Adrenal gland (tissue), 9 donors: ENCODE measurements at regions not wholly inside any gene's neighbourhood (a gene's known extent, or its start where the extent isn't known, plus 50 kb on each side); places are given as distances from the start of the nearest gene placed in this dataset.

Source experiments
- DNase-seq, 7 donors: peaks; one replicate each; pipeline ENCODE4 v3.0.0-alpha.2; 2019 to 2020
- H3K27ac ChIP-seq, 5 donors: fragments of 200-600 bp; sonication (generic) in 4 of 5; 1 replicate in 3 of 5; 2 replicates in 2 of 5; pipeline versions ENCODE4 v1.5.1 to v1.8.0; 2016 to 2020; ENCODE audit warnings: mild to moderate bottlenecking in 1 of 5
- H3K27me3 ChIP-seq: fragments of 200-600 bp; 2 replicates; pipeline ENCODE4 v1.8.0; 2021
- H3K36me3 ChIP-seq, 2 donors: fragments of 200-600 bp; replicated peaks in 1 of 2; 1 replicate in 1 of 2; 2 replicates in 1 of 2; pipeline versions ENCODE4 v1.5.1 to v1.8.0; 2018 to 2022
- H3K4me1 ChIP-seq, 2 donors: fragments of 200-600 bp; replicated peaks in 1 of 2; 1 replicate in 1 of 2; 2 replicates in 1 of 2; pipeline versions ENCODE4 v1.5.1 to v1.8.0; 2018 to 2021
- H3K4me3 ChIP-seq, 4 donors: fragments of 200-600 bp; sonication (generic) in 3 of 4; one replicate each; pipeline ENCODE4 v1.5.1; 2016 to 2018
- H3K9me3 ChIP-seq, 3 donors: fragments of 200-600 bp; sonication (generic) in 1 of 3; replicated peaks in 1 of 3; 1 replicate in 2 of 3; 2 replicates in 1 of 3; pipeline versions ENCODE4 v1.5.1 to v1.8.0; 2016 to 2021
- CTCF ChIP-seq, 6 experiments: fragments of 450-650 bp in 4 of 6; fragments of 200-600 bp in 2 of 6; sonication (generic) in 1 of 6; IDR thresholded peaks; 1 replicate in 5 of 6; 2 replicates in 1 of 6; pipeline versions ENCODE4 v1.5.1 to v1.8.0; 2016 to 2021; ENCODE audit warnings: antibody characterized with exemption in 6 of 6, mild to moderate bottlenecking in 2 of 6, moderate library complexity in 1 of 6
- POLR2A ChIP-seq, 2 donors: fragments of 450-650 bp; IDR thresholded peaks; one replicate each; pipeline ENCODE4 v1.6.1; 2017; ENCODE audit warnings: antibody characterized with exemption in 2 of 2, mild to moderate bottlenecking in 2 of 2, moderate library complexity in 1 of 2
- WGBS, 4 donors: extraction: QIAGEN DNeasy Blood & Tissue Kit in 2 of 4; methylation state at CpG; one replicate each; pipeline versions ENCODE4 v1.1.5 to v1.1.7; 2013 to 2017; 5-methylcytosine and 5-hydroxymethylcytosine counted together
- intact Hi-C, 2 donors: fragments of 100-400 bp; cut with DNase I; formaldehyde crosslinking; loops; one replicate each; pipeline versions ENCODE4 v1.14.1 to v1.15.0; 2022 to 2023
- donor health status: healthy with polysubstance abuse.
- donor health status: Bipolar disorder and iron deficiency.
- donor health status: DM: yes; HTN: yes; CAD: no.
- donor health status: DM: no; HTN: no; CAD: no.
- donor health status: DM: no; HTN: no; CAD: no.

- no peaks in the 10 kb centered on the region for H3K27me3 ChIP-seq
- TF ChIP-seq CTCF (IDR thresholded peaks at IDR 0.05) (no peak), POLR2A (IDR thresholded peaks at IDR 0.05) (no peak)
- H3K9me3 ChIP-seq = no peaks in the 10 kb centered on the region
- H3K4me3 ChIP-seq = no peak overlapping the region
- H3K27ac ChIP-seq = no peak overlapping the region
- H3K4me1 ChIP-seq = peaks cover 0 to 4% of the 10 kb centered on the region in 2 donors
- H3K36me3 ChIP-seq = no peaks in the 10 kb centered on the region
- WGBS, 4 donors = 36 to 53% (median 40%) methylated on average over 6 of the region's 6 CpGs
- intact Hi-C loops = no loop called here
- DNase-seq = peak in 5 of 7 donors; percentile 25 to 57 (median 35)
These were observed 157.2 kb downstream of the CDH26 start for GRCh38 chr20:60115451-60115850.

- no peak overlapping the region for H3K27ac ChIP-seq
- no peak for TF ChIP-seq POLR2A (IDR thresholded peaks at IDR 0.05)
- TF ChIP-seq CTCF (IDR thresholded peaks at IDR 0.05) = no peak
- no peaks in the 10 kb centered on the region for H3K27me3 ChIP-seq
- no peaks in the 10 kb centered on the region for H3K9me3 ChIP-seq
- WGBS, 4 donors = 79 to 84% (median 81%) methylated on average over 16 to 18 of the region's 18 CpGs
- intact Hi-C loops = no loop called here
- H3K4me3 ChIP-seq = no peak overlapping the region
- H3K4me1 ChIP-seq = peaks cover 0 to 4% of the 10 kb centered on the region in 2 donors
- no peak for DNase-seq
- no peaks in the 10 kb centered on the region for H3K36me3 ChIP-seq
These were observed 158.1 kb downstream of the CDH26 start for GRCh38 chr20:60116128-60116909.

GRCh38 chr20:60117065-60117464, 158.8 kb downstream of the CDH26 start:
- peaks cover 0 to 4% of the 10 kb centered on the region in 2 donors for H3K4me1 ChIP-seq
- H3K27ac ChIP-seq = no peak overlapping the region
- no peaks in the 10 kb centered on the region for H3K9me3 ChIP-seq
- WGBS, 4 donors = 16 to 25% (median 22%) methylated on average over 7 of the region's 7 CpGs
- TF ChIP-seq CTCF (IDR thresholded peaks at IDR 0.05) (no peak), POLR2A (IDR thresholded peaks at IDR 0.05) (no peak)
- DNase-seq = peak in 1 of 7 donors; percentile 12
- H3K27me3 ChIP-seq = no peaks in the 10 kb centered on the region
- H3K4me3 ChIP-seq = no peak overlapping the region
- intact Hi-C loops = no loop called here
- no peaks in the 10 kb centered on the region for H3K36me3 ChIP-seq

GRCh38 chr20:60121903-60122302, 163.7 kb downstream of the CDH26 start:
- TF ChIP-seq CTCF (IDR thresholded peaks at IDR 0.05) (no peak), POLR2A (IDR thresholded peaks at IDR 0.05) (no peak)
- no peaks in the 10 kb centered on the region for H3K4me1 ChIP-seq
- no peaks in the 10 kb centered on the region for H3K36me3 ChIP-seq
- H3K27me3 ChIP-seq = no peaks in the 10 kb centered on the region
- no peaks in the 10 kb centered on the region for H3K9me3 ChIP-seq
- DNase-seq = no peak
- 61 to 74% (median 68%) methylated on average over 9 of the region's 9 CpGs for WGBS, 4 donors
- intact Hi-C loops = no loop called here
- H3K27ac ChIP-seq = no peak overlapping the region
- H3K4me3 ChIP-seq = no peak overlapping the region
